ENCODE measurements at regions not wholly inside any gene's neighbourhood (a gene's known extent, or its start where the extent isn't known, plus 50 kb on each side); places are given as distances from the start of the nearest gene placed in this dataset.

GRCh38 chr9:129324808-129325502 is 146.9 kb upstream of the IER5L start:
- no peak for TF ChIP-seq CTCF (IDR thresholded peaks at IDR 0.05 in 8 of 11, conservative IDR thresholded peaks at IDR 0.05 in 3 of 11)
- TF ChIP-seq POLR2A (IDR thresholded peaks at IDR 0.05), result no peak
- no peak for TF ChIP-seq POLR2AphosphoS5 (IDR thresholded peaks at IDR 0.05)
